Mesendoderm (in vitro differentiated cells): ENCODE measurements at regions not wholly inside any gene's neighbourhood (a gene's known extent, or its start where the extent isn't known, plus 50 kb on each side); places are given as distances from the start of the nearest gene placed in this dataset. TPM values are rescaled to one million over a fixed set of nuclear protein-coding genes. Genes with fewer than 3 reads are reported as not detected.

Experiments
- DNase-seq: peaks from one replicate; pipeline ENCODE4 v3.0.0; 2013
- H2AK5ac ChIP-seq: 2 replicates; pipeline ENCODE4 v1.6.1; 2013; ENCODE audit warnings: low read length, inconsistent platforms
- H2BK120ac ChIP-seq: 2 replicates; pipeline ENCODE4 v1.6.1; 2013; ENCODE audit warnings: low read depth, mild to moderate bottlenecking, low read length, moderate library complexity, mixed read lengths
- H2BK15ac ChIP-seq: replicated peaks from 2 replicates; pipeline ENCODE4 v1.6.1; 2013; ENCODE audit warnings: low read depth, mild to moderate bottlenecking, moderate library complexity
- H2BK5ac ChIP-seq: 2 replicates; pipeline ENCODE4 v1.6.1; 2013; ENCODE audit warnings: low read length, inconsistent platforms
- H3K18ac ChIP-seq: 2 replicates; pipeline ENCODE4 v1.6.1; 2013; ENCODE audit warnings: mild to moderate bottlenecking, low read length, mixed read lengths
- H3K23ac ChIP-seq: one replicate; pipeline ENCODE4 v1.6.1; 2013; ENCODE audit warnings: low read length
- H3K27ac ChIP-seq: 2 replicates; pipeline ENCODE4 v1.5.1; 2013; ENCODE audit warnings: low read depth, mild to moderate bottlenecking, inconsistent platforms, low read length, moderate library complexity
- H3K27me3 ChIP-seq: 2 replicates; pipeline ENCODE4 v1.6.1; 2013; ENCODE audit warnings: low read length, control low read depth, mild to moderate bottlenecking, inconsistent platforms; ENCODE audit not compliant: insufficient read depth, poor library complexity
- H3K36me3 ChIP-seq: 2 replicates; pipeline ENCODE4 v1.6.1; 2013; ENCODE audit warnings: low read length, inconsistent platforms; ENCODE audit not compliant: control insufficient read depth, insufficient read depth
- H3K4ac ChIP-seq: one replicate; pipeline ENCODE4 v1.6.1; 2013; ENCODE audit warnings: low read depth, mild to moderate bottlenecking, low read length, moderate library complexity
- H3K4me1 ChIP-seq: 2 replicates; pipeline ENCODE4 v1.6.1; 2013; ENCODE audit warnings: low read depth, low read length, inconsistent platforms; ENCODE audit not compliant: control insufficient read depth
- H3K4me2 ChIP-seq: 2 replicates; pipeline ENCODE4 v1.6.1; 2013; ENCODE audit warnings: low read length
- H3K4me3 ChIP-seq: 2 replicates; pipeline ENCODE4 v1.5.1; 2013; ENCODE audit warnings: mild to moderate bottlenecking, low read length
- H3K56ac ChIP-seq: one replicate; pipeline ENCODE4 v1.6.1; 2013; ENCODE audit warnings: low read length
- H3K79me1 ChIP-seq: 2 replicates; pipeline ENCODE4 v1.6.1; 2013; ENCODE audit warnings: low read length, inconsistent platforms
- H3K79me2 ChIP-seq: 2 replicates; pipeline ENCODE4 v1.6.1; 2013; ENCODE audit warnings: mild to moderate bottlenecking, low read length; ENCODE audit not compliant: control insufficient read depth, insufficient read depth
- H3K9ac ChIP-seq: 2 replicates; pipeline ENCODE4 v1.6.1; 2013; ENCODE audit warnings: low read length, inconsistent platforms
- H4K5ac ChIP-seq: one replicate; pipeline ENCODE4 v1.6.1; 2013; ENCODE audit warnings: low read length
- H4K8ac ChIP-seq: one replicate; pipeline ENCODE4 v1.6.1; 2013; ENCODE audit warnings: low read depth, mild to moderate bottlenecking, control low read depth, low read length, moderate library complexity
- WGBS: extraction: QIAGEN DNeasy Blood & Tissue Kit; methylation state at CpG from one replicate; pipeline ENCODE4 v1.1.7; 2013; ENCODE audit warnings: low lambda C conversion rate, missing lambda C conversion rate; ENCODE audit not compliant: insufficient coverage; ENCODE audit errors: extremely low coverage; 5-methylcytosine and 5-hydroxymethylcytosine counted together
- small RNA-seq: library from polyadenylated mRNA; stranded (forward); fragments of <200 nt; extraction: miRNeasy Mini kit (QIAGEN cat#:217004); gene quantifications from one replicate; pipeline ENCODE3, GENCODE V24; 2013; ENCODE audit not compliant: insufficient read depth

- no peak for DNase-seq
- H3K4me3 ChIP-seq, result no peak overlapping the region
- no peak overlapping the region for H3K4ac ChIP-seq
- H2BK120ac ChIP-seq, result no peak overlapping the region
- no peak overlapping the region for H3K56ac ChIP-seq
- H3K18ac ChIP-seq, result no peak overlapping the region
- no peak overlapping the region for H2BK15ac ChIP-seq
- no peak overlapping the region for H3K23ac ChIP-seq
- no peak overlapping the region for H2BK5ac ChIP-seq
- H3K79me1 ChIP-seq, result no peaks in the 10 kb centered on the region
- no peak overlapping the region for H3K4me2 ChIP-seq
- no peak overlapping the region for H4K8ac ChIP-seq
- H3K36me3 ChIP-seq, result no peaks in the 10 kb centered on the region
- H4K5ac ChIP-seq, result no peak overlapping the region
- no peaks in the 10 kb centered on the region for H3K27me3 ChIP-seq
- H3K4me1 ChIP-seq, result no peaks in the 10 kb centered on the region
- no CpG with 5 or more reads among the region's 3 CpGs for WGBS
- no peak overlapping the region for H3K27ac ChIP-seq
- no peak overlapping the region for H2AK5ac ChIP-seq
- no peaks in the 10 kb centered on the region for H3K79me2 ChIP-seq
- no peak overlapping the region for H3K9ac ChIP-seq
Measured at GRCh38 chrX:144379156-144379555, 495.3 kb downstream of the UBE2NL start.

GRCh38 chrX:144388738-144389137, 504.9 kb downstream of the UBE2NL start:
- no peak overlapping the region for H3K23ac ChIP-seq
- no peaks in the 10 kb centered on the region for H3K27me3 ChIP-seq
- no peak overlapping the region for H2BK15ac ChIP-seq
- no peaks in the 10 kb centered on the region for H3K79me1 ChIP-seq
- no peak overlapping the region for H4K8ac ChIP-seq
- no peak overlapping the region for H2AK5ac ChIP-seq
- DNase-seq, result no peak
- H3K9ac ChIP-seq, result no peak overlapping the region
- no peak overlapping the region for H3K4me2 ChIP-seq
- no CpG with 5 or more reads among the region's 1 CpG for WGBS
- no peak overlapping the region for H3K56ac ChIP-seq
- no peaks in the 10 kb centered on the region for H3K79me2 ChIP-seq
- no peak overlapping the region for H2BK5ac ChIP-seq
- no peak overlapping the region for H3K4ac ChIP-seq
- no peak overlapping the region for H3K18ac ChIP-seq
- no peak overlapping the region for H3K4me3 ChIP-seq
- H2BK120ac ChIP-seq, result no peak overlapping the region
- H3K36me3 ChIP-seq, result no peaks in the 10 kb centered on the region
- no peak overlapping the region for H4K5ac ChIP-seq
- no peaks in the 10 kb centered on the region for H3K4me1 ChIP-seq
- H3K27ac ChIP-seq, result no peak overlapping the region

Small RNA genes lying in the stretch of these regions (small RNA-seq; reads per million reads assigned to genes)
- not detected for gene AC234064.1
